Panc1 (cell line): ENCODE measurements at regions not wholly inside any gene's neighbourhood (a gene's known extent, or its start where the extent isn't known, plus 50 kb on each side); places are given as distances from the start of the nearest gene placed in this dataset.

Source experiments
- ATAC-seq: fragments of 200-7000 bp; cut with Tn5 transposase; 2 replicates; pipeline ENCODE4 v1.9.1; 2020; ENCODE audit warnings: mild to moderate bottlenecking, moderate library complexity
- BruUV-seq: library from RNA; stranded (reverse); fragments of 400-500 nt; replicated peaks from 2 replicates; lab custom pipeline; 2021; lab: Mats Ljungman, UMichigan
- CTCF ChIA-PET: fragments of 300-600 bp; sonication (Branson Sonifier 250); formaldehyde crosslinking; loops from one replicate; lab custom pipeline; 2022; ENCODE audit warnings: antibody characterized with exemption; lab: Charles Lee
- POLR2A ChIA-PET: fragments of 300-600 bp; sonication (Branson Sonifier 250); formaldehyde crosslinking; loops from one replicate; lab custom pipeline; 2022; ENCODE audit warnings: antibody characterized with exemption; lab: Charles Lee
- DNase-seq: peaks from one replicate; pipeline ENCODE4 v3.0.0-alpha.2; 2010; ENCODE audit warnings: low read depth, low spot score
- H3K27ac ChIP-seq: 2 replicates; pipeline ENCODE4 v1.5.1; 2011; ENCODE audit warnings: mild to moderate bottlenecking, low read length, inconsistent platforms
- H3K27me3 ChIP-seq: fragments of 200-500 bp; sonication (Bioruptor generic); 2 replicates; pipeline ENCODE4 v1.6.0; 2014; ENCODE audit warnings: low read length, inconsistent platforms; ENCODE audit not compliant: control insufficient read depth, insufficient read depth
- H3K36me3 ChIP-seq: fragments of 200-500 bp; sonication (Bioruptor generic); 2 replicates; pipeline ENCODE4 v1.5.1; 2014; ENCODE audit warnings: inconsistent platforms, mild to moderate bottlenecking, low read length, moderate library complexity; ENCODE audit not compliant: control insufficient read depth, insufficient read depth
- H3K4me1 ChIP-seq: 2 replicates; pipeline ENCODE4 v1.5.1; 2011; ENCODE audit warnings: inconsistent platforms, mild to moderate bottlenecking, low read length, moderate library complexity; ENCODE audit not compliant: control insufficient read depth, insufficient read depth
- H3K4me3 ChIP-seq, 2 experiments: 2 replicates each; pipeline ENCODE4 v1.5.1; 2011 to 2012; ENCODE audit warnings: low read depth in 2 of 2, low read length in 2 of 2, mild to moderate bottlenecking in 2 of 2, inconsistent platforms in 1 of 2, moderate library complexity in 1 of 2
- H3K9me3 ChIP-seq: fragments of 200-500 bp; sonication (Bioruptor generic); 2 replicates; pipeline ENCODE4 v1.5.1; 2014; ENCODE audit warnings: low read depth, mild to moderate bottlenecking, inconsistent platforms, low read length, moderate library complexity; ENCODE audit not compliant: control insufficient read depth, insufficient read depth
- CTCF ChIP-seq: fragments of 450-650 bp; IDR thresholded peaks from 2 replicates; pipeline ENCODE4 v1.5.1; 2017; ENCODE audit warnings: mild to moderate bottlenecking
- POLR2AphosphoS5 ChIP-seq: IDR thresholded peaks from 2 replicates; pipeline ENCODE4 v1.6.1; 2012; ENCODE audit warnings: mild to moderate bottlenecking, low read depth, low read length, moderate library complexity
- REST ChIP-seq, 2 experiments: IDR thresholded peaks; 2 replicates each; pipeline ENCODE4 v1.6.1; 2011 to 2012; ENCODE audit warnings: low read depth in 2 of 2, control low read depth in 1 of 2, low read length in 1 of 2, mild to moderate bottlenecking in 1 of 2, moderate library complexity in 1 of 2; ENCODE audit not compliant: insufficient read depth in 1 of 2
- SIN3A ChIP-seq: IDR thresholded peaks from 2 replicates; pipeline ENCODE4 v1.6.1; 2012; ENCODE audit warnings: low read depth, mild to moderate bottlenecking, low read length, moderate library complexity, borderline replicate concordance; ENCODE audit not compliant: insufficient read depth
- TCF7L2 ChIP-seq: IDR thresholded peaks from 2 replicates; pipeline ENCODE4 v1.6.1; 2011; ENCODE audit warnings: mild to moderate bottlenecking, low read depth, low read length, inconsistent platforms
- in situ Hi-C: cut with HindIII; loops from 2 replicates; pipeline ENCODE4 v1.10.0; 2016; ENCODE audit warnings: low sequenced_read_pairs, low pct_unique_long_range_greater_than_20kb
- intact Hi-C: fragments of 100-400 bp; cut with micrococcal nuclease; formaldehyde crosslinking; loops from one replicate; pipeline ENCODE4 v1.10.0; 2022; ENCODE audit not compliant: unreplicated experiment

- Histone ChIP-seq H3K36me3 (no peaks in the 10 kb centered on the region), H3K27me3 (no peaks in the 10 kb centered on the region), H3K9me3 (peaks cover 7% of the 10 kb centered on the region; the same call in 1 of the 2 replicates), H3K27ac (no peak overlapping the region), H3K4me3 (no peak overlapping the region), H3K4me1 (no peaks in the 10 kb centered on the region)
- ChIA-PET POLR2A (no interaction called here), CTCF (no interaction called here)
- in situ Hi-C loops, result no loop called here
- intact Hi-C loops, result no loop called here
- no peak for TF ChIP-seq SIN3A
- TF ChIP-seq POLR2AphosphoS5, result no peak
- TF ChIP-seq TCF7L2, result no peak
- no peak for TF ChIP-seq REST (IDR thresholded peaks at IDR 0.05; ENCODE audit: insufficient read depth in 1 of 2, low read depth in 2 of 2, low read length in 1 of 2)
- BruUV-seq, result no TSS peak
- no peak for ATAC-seq
- no peak for DNase-seq
Measured at GRCh38 chr3:180417241-180417640, 184.7 kb upstream of the TTC14 start.

- H3K27me3 ChIP-seq, result no peaks in the 10 kb centered on the region
- intact Hi-C loops (no loop called here), in situ Hi-C loops (no loop called here)
- no TSS peak for BruUV-seq
- H3K9me3 ChIP-seq, result peaks cover 7% of the 10 kb centered on the region; the same call in 1 of the 2 replicates
- no peak overlapping the region for H3K4me3 ChIP-seq
- CTCF ChIA-PET, result no interaction called here
- H3K4me1 ChIP-seq, result no peaks in the 10 kb centered on the region
- ATAC-seq, result no peak
- H3K36me3 ChIP-seq, result no peaks in the 10 kb centered on the region
- no peak overlapping the region for H3K27ac ChIP-seq
- POLR2A ChIA-PET, result no interaction called here
- no peak for DNase-seq
- TF ChIP-seq SIN3A (no peak), TCF7L2 (no peak), CTCF (no peak), REST (IDR thresholded peaks at IDR 0.05; ENCODE audit: insufficient read depth in 1 of 2, low read depth in 2 of 2, low read length in 1 of 2) (no peak)
Measured at GRCh38 chr3:180420016-180420415, 181.9 kb upstream of the TTC14 start.
